HG02938 (cell line): ENCODE measurements at regions not wholly inside any gene's neighbourhood (a gene's known extent, or its start where the extent isn't known, plus 50 kb on each side); places are given as distances from the start of the nearest gene placed in this dataset.
"Not testable (repeated sequence)": the region's sequence is repeated elsewhere in the genome, so short reads cannot be mapped to it uniquely, and the experiment has no call there.

Experiments
- ATAC-seq: cut with Tn5 transposase; IDR thresholded peaks from one replicate; pipeline ENCODE4 v1.9.1; 2021; ENCODE audit warnings: mild to moderate bottlenecking, moderate library complexity; ENCODE audit not compliant: unreplicated experiment

DNA sequence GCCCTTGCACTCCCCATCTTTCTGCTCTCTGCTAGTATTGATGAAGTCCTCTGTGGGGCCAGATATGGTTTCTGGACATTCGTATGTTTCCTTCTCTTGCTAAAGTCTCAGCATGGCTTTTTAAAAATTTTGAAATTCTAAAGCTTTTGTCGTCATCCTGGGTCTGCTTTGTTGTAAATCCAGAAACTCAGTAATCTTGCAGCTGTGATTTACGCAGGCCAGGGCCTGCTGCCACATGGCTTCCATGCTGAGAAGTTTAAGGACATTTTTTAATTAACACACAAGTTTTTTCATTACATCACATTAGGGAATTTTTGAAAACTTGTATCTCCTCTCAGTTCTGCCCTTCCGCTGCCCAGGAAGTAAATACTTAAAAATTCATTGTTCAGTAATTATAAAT is 686.1 kb upstream of the IGFBP3 start:
- no peak for ATAC-seq

DNA sequence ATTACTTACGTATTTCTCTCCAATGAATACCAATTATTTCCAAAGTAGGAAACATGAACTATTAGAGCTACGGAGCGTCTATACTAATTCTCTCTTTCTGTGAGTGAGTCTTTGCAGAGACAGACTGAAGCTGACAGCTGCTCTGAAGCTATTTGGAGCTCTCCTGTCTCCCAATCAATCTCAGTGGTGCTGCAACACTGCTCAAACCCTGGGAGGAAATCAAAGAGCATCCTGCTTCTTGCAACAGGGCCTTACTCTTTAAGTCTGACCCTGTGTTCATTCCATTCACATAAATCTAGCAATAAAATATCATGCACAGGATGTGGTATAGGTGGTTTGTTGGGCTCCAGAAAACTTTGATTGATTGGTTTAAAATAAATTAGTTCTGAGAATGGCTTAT is 685.7 kb upstream of the IGFBP3 start:
- ATAC-seq = no peak

DNA sequence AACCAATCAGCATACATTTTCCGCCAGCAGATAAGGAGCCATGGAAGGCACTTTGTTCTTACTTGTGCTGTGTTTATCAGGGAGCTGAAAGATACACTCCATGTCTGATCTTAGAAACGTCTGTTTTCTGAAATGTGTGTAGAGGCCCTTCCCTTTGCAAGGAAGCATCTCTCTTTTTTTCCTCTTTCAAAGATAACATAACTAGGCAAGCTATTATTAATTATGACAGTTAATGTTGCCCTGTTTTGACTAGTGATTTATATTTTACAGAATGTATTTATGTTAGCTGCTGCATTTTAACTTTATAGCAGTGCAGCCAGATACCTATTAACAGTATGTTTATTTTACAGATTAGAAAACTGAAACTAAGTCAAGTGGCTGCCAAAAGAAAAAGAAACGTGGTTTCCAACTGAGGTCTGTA is 683.2 kb upstream of the IGFBP3 start:
- ATAC-seq = no peak

DNA sequence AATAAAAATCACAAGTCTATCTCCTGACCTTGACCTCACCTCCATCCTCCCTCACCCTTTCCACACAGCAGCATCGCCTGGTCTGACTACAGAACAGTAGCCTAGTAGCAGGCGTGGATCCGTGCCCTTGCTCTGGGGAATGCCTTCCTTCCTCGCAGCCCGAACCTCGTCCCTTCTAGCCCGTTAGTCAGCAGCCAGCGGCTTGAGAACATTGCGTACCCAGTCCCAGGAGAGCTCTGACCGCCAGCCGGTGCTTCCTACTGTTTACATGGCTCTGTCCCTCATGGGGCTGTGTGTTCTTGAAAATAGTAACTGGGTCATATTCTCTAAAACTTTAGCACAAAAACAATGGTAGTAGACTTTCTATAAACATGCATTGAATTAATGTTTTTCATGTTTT is 682.7 kb upstream of the IGFBP3 start:
- ATAC-seq = no peak

DNA sequence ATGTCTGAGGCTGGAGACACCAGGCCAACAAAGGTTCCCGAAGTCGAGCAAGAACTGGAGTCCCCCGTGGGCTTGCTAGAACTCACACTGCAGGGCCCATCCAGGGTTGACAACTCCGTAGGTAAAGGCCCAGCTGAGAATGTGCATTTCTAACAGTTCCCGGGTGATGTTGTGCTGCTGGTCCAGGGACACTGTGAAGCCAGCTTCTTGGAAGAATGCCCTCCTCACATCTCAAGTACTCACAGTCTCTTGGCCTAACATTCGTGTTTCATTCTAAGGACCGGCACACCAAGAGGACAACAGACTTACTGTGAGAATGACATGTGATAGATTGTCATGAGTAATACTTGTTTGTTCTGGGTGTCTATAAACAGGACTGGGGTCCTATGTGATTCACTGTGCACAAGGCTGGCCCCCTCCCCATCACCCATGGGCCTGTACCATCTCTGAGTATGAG is 682.3 kb upstream of the IGFBP3 start:
- no peak for ATAC-seq

DNA sequence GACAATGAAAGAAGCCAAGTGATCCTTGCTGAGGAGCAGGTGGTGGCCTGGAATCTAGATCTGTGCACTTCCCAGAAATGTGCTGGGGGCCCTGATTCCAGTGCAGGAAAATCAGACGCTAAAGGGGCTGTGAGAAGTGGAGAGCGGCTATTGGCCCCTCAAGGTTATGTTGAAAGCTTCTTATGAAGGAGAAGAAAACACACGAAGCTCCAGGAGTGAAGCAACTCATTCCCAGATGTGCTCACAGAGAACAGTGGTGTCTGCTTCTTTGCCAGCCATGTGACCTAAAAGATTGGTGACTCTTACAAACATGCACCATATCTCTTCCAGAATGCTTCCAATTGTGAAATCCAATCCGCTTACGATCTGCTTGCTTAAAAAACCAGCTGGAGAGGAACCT is 679.3 kb upstream of the IGFBP3 start:
- ATAC-seq = no peak

DNA sequence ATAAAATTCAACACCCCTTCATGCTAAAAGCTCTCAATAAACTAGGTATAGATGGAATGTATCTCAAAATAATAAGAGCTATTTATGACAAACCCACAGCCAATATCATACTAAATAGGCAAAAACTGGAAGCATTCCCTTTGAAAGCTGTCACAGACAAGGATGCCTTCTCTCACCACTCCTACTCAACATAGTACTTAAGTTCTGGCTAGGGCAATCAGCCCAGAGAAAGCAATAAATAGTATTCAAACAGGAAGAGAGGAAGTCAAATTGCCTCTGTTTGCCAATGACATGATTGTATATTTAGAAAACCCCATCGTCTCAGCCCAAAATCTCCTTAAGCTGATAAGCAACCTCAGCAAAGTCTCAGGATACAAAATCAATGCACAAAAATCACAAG is 673.8 kb upstream of the IGFBP3 start:
- ATAC-seq = not testable (repeated sequence)

DNA sequence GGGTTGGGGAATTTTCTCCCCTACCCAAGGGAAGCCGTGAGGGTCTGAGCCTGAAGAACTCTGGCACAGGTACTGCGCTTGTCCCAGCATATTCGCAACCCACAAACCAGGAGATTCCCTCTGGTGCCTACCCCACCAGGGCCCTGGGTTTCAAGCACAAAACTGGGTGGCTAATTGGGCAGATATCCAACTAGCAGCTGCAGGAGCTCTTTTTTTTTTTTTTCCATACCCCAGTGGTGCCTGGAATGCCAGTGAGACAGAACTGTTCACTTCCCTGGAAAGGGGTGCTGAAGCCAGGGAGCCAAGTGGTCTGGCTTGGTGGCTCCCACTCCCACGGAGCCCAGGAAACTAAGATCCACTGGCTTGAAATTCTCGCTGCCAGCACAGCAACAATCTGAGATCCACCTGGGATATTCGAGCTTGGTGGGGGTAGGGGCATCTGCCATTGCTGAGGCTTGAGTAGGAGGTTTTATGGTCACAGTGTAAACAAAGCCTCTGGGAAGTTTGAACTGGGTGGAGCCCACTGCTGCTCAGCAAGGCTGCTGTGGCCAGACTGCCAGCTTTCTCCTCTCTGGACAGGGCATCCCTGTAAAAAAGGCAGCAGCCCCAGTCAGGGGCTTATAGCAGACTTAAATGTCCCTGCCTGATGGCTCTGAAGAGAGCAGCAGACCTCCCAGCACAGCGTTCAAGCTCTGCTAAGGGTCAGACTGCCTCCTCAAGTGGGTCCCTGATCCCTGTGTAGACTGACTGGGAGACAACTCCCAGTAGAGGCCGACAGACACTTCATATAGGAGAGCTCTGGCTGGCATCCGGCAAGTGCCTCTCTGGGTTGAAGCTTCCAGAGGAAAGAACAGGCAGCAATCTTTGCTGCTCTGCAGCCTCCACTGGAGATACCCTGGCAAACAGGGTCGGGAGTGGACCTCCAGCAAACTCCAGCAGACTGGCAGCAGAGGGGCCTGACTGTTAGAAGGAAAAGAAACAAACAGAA is 670.1 kb upstream of the IGFBP3 start:
- not testable (repeated sequence) for ATAC-seq

DNA sequence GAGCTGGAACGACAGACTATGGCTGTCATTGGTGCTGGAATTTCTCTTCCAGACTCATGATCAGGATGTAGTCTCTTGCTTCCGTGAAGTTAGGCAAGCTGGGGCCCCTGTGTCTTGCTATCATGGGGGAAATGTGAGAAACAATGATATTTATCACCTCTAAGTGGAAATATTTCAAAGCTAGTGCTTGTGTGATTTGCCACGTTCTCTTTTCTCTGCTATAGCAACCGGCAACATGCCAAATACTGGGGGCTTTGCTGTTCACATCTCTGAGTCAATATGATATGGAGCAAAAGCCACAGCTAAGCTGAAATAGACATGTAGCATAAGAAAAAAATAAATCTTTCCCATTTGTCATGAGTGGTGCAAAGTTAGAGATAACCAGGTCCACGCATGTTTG is 668.2 kb upstream of the IGFBP3 start:
- no peak for ATAC-seq

DNA sequence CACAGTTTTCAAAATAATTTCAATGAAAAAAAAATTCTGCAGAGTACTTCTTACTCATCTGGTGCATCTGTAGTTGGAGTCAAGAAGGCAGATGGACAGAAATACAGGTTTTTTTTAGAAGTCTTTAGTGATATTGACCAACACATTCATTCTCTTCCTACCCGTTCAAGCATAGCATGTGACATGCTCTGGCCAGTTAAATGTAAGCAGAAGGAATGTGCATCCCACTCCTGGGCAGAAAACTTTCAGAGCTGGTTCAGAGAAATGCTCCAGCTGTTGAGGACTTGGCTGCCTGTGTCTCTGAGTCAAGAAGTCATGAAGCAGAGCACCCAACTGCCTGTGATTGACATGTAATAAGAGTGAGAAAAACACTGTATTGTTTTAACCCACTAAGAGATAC is 665.3 kb upstream of the IGFBP3 start:
- ATAC-seq = no peak

DNA sequence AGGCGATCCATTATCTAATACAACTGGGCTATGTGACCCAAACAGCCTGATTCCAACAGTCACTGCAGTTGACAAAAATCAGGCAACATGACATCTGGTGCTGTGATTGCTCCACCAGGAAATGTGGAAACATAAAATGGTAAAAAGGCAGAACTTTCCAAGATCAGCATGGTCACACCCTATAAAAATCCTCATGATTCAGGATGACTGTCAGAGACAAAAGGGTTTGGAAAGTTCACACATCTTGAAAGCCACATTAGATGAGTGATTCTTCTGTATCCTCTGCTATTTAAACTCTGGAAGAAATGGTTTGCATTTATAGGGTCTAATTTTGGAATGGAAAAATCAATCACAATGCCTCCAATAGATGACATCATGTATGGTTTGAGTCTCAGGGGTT is 662.6 kb upstream of the IGFBP3 start:
- no peak for ATAC-seq

DNA sequence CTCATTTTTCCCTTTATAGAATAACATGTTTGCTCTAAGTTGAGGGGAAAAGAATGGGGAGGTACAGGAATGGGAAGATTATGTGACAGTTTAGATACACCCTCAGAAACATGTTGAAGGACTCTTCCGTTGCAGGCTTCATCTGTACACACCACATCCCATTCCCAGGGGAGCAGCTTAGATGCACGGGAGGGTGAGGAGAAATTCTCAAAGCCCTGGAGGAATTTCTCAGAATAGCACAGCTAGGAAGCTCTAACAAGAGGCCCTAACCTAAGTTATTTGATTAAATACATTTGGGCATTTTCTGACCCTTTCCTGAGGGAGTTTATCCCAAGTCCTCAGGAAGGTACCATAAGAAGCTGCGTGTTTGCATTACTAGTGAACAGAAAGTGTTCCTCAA is 660.2 kb upstream of the IGFBP3 start:
- no peak for ATAC-seq

DNA sequence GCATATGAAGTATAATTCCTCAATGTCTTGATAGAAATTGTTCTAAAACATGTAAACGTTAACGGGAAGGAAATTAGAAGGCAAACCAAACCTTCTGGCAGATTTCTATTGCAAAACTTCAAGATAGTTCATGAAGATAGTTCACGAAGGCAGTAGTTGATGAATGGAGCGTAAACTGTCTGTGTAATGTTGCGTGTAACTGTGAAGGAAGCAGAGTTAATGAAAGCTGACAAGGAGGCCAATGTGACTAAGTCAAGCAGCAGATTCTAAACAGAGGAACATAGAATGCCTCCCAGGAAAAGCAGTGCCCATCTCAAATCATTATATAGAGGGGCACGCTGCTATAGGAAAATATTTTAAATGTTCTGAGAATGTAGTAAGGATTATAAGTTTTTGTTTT is 659.7 kb upstream of the IGFBP3 start:
- no peak for ATAC-seq

DNA sequence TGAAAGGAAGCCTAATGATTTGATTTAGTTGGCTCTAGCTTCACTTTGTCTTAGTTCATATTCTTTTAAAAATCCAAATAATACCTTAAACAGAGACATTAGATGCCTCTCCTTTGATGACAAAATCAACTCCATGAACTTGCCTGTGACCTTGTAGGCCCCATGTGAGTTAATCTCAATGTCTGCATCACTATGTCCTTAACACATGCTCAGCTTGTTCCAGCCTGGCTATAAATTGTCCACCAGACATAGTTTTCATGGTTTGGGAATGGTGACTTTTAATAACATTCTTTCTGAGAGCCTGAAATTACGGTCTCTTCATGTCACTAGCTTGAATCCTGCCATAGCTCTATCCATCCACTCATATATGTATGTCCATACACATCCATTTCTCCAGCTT is 656.3 kb upstream of the IGFBP3 start:
- no peak for ATAC-seq

DNA sequence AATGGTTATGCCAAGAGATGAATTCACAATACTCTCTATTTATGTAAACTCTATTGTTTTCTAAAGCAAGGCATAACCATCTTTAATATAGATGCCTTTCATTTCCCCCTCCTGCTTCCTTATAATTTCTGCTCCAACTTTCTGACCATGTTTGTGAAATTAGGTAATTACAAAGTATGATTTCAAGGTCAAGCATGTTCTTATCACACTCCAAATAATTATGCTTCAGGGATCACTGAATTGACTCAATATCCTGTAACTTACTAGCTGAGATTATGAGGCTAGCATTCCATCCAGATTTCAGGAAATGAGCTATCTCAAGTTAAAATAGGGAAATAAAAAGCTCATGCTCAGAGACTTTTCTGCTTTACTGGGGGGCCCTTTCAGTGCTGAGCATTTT is 655.9 kb upstream of the IGFBP3 start:
- ATAC-seq = no peak

DNA sequence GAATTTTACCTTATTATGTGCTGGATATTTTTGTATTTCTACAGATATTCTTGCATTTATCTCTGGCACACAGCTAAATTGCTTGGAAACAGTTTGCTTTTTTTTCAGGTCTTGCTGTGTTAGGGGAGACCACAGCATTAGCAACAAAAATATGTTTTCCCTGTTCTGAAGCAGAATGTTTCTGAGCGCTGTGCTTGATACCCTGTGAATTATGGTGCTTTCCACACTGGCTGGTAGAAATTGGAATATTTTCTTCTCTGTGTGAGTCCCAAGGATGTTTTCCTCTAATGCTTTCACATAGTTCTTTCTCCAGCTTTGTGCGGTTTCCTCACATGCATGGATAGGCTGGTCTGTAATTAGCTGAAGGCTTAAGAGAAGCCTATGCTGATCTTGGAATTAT is 651.6 kb upstream of the IGFBP3 start:
- ATAC-seq = no peak

DNA sequence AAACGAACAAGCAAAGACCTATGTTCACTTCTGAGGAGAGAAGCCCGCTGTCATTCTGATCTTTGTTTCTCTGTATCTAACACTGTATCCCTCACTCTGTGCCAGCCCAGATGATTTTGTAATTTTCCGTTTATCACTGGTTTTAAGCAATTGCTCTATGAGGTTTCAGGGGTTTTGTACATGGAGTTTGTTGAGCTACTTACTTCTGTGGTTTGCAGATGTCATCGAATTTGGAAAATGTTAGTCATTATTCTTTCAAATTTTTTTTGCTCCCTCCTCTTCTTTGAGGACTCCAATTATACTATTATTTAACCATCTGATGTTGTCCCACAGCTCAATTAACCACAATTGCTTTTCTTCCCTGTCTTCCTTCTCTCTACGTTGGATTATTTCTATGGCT is 650.9 kb upstream of the IGFBP3 start:
- ATAC-seq = no peak

DNA sequence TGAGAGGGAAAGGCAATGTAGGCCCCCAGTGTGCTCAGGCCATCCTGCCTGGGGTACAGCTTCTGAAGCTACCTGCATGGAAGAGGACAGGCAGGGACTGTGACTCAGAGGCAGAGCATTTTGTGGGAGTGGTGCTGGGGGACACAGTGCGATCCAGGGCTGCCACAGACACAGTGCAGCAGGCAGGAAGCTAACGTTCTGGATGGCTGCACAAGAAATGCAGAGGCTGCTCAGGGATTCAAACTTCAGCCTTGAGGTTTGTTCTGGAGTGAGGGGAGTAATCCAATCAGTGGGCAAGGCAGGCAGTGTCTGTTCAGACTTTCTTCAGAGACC is 648.0 kb upstream of the IGFBP3 start:
- no peak for ATAC-seq

DNA sequence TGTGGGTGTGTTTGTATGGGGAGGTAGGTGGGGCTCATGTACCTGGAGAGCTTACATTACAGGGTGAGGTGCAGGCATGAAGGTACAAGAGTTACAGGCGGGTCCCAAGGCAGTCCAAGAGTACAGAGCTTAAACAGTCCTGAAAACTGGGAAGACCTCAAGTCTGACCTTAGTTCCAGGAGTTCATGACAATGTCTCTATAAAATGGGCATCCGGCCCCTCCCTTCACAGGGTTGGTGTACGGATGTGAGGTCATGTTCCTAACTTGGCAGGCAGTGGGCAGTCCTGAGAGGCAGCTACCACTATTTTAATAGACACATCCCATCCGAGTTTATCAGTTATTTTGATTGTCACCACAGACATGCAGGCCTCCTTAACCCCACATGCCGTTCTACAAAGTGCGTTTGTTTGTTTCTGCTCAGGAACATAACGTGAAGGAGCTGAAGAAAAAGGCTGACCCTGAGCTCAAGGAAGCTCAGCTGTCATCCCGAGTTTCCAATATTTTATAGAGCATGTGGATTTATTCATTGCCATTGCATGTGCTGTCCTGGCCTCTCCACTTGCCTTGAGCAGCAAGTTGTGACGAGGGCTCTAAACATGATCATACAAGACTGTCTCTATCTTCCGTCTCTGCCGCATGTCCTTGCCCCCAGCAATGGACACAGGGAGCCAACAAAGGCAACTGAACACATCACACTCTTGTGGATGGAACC is 647.5 kb upstream of the IGFBP3 start:
- ATAC-seq = no peak

DNA sequence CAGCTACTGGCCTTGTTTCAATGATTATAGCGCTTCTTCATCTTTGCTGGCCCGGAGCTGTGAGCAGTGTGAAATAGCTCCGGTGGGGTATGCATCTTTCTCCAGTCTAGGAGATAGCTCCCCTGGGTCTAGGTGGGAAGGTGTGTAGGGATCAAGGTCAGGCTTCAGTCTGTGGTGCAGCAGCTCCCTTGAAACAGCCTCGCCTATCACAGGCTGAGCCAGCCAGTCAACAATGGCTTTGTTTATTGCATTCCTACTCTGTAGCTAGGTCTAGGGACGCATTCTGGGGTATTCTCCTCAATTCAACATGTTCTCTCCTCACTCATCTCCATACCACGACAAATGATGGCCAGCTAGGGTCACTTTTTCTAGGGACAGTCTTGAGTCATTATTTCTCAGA is 646.8 kb upstream of the IGFBP3 start:
- ATAC-seq = no peak

DNA sequence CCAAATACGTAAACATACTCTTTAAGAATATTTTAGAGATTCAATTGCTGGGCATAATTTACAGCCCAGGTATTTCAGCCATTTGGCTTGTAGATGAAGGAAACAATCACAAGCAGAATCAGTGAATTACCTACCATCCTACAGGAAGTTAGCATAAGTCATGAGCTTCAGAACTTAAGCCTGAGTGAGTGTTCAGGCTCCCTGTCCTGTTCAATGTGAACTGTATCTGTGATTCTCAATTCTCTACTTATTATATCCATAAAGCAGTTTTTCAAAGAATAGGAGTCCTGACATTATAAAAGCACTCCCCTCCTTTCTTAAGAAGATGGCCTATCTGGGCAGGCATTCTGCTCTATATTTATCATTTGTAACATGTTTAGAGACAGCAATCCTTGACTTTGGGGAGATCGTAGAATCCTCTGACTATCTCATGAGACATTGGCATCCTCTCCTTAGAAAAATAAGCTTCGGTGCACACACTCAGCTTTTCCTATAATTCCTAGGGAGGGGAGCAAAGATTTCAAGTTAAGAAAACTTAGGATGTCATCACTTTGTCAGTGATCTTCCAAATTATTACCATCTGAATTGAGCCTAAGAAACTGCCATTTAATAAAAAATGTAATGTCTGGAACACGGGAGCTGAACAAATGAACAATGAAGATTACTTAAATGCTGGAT is 645.2 kb upstream of the IGFBP3 start:
- ATAC-seq = no peak
